SHP77 (cell line): ENCODE measurements at regions not wholly inside any gene's neighbourhood (a gene's known extent, or its start where the extent isn't known, plus 50 kb on each side); places are given as distances from the start of the nearest gene placed in this dataset.
"Not testable (repeated sequence)": the region's sequence is repeated elsewhere in the genome, so short reads cannot be mapped to it uniquely, and the experiment has no call there.

Experiments used
- DNase-seq, 2 experiments: peaks; one replicate each; lab custom pipeline; 2025; lab: John Stamatoyannopoulos, UW

GRCh38 chr13:38147050-38147449 lies 202.6 kb upstream of the UFM1 start:
- no peak for DNase-seq

GRCh38 chr13:38141792-38142191 lies 207.9 kb upstream of the UFM1 start:
- no peak for DNase-seq

- DNase-seq, result no peak
Observed at GRCh38 chr13:38135592-38135991, 214.1 kb upstream of the UFM1 start.

GRCh38 chr13:38121267-38121666 lies 228.4 kb upstream of the UFM1 start:
- DNase-seq, result peak; percentile 77

- no peak for DNase-seq
Observed at GRCh38 chr13:38103851-38104250, 234.3 kb upstream of the TRPC4 start.

GRCh38 chr13:38099751-38100150 lies 230.2 kb upstream of the TRPC4 start:
- DNase-seq, result no peak

GRCh38 chr13:38093425-38093824 lies 223.9 kb upstream of the TRPC4 start:
- DNase-seq, result no peak

GRCh38 chr13:38090913-38091312 lies 221.3 kb upstream of the TRPC4 start:
- no peak for DNase-seq

- no peak for DNase-seq
Observed at GRCh38 chr13:38086721-38087120, 217.1 kb upstream of the TRPC4 start.

GRCh38 chr13:38086013-38086412 lies 216.4 kb upstream of the TRPC4 start:
- no peak for DNase-seq

- no peak for DNase-seq
Observed at GRCh38 chr13:38073931-38074330, 204.4 kb upstream of the TRPC4 start.

- no peak for DNase-seq
Observed at GRCh38 chr13:38072696-38073095, 203.1 kb upstream of the TRPC4 start.

GRCh38 chr13:38071340-38071739 lies 201.8 kb upstream of the TRPC4 start:
- not testable (repeated sequence) for DNase-seq

GRCh38 chr13:38053896-38054295 lies 184.3 kb upstream of the TRPC4 start:
- no peak for DNase-seq

- DNase-seq, result no peak
Observed at GRCh38 chr13:38046049-38046376, 176.4 kb upstream of the TRPC4 start.

GRCh38 chr13:38045278-38046048 lies 175.9 kb upstream of the TRPC4 start:
- DNase-seq, result peak; percentile 5 to 6

GRCh38 chr13:38044067-38044466 lies 174.5 kb upstream of the TRPC4 start:
- no peak for DNase-seq

- no peak for DNase-seq
Observed at GRCh38 chr13:38042771-38043170, 173.2 kb upstream of the TRPC4 start.

GRCh38 chr13:38024431-38024830 lies 154.9 kb upstream of the TRPC4 start:
- DNase-seq, result no peak

- DNase-seq, result no peak
Observed at GRCh38 chr13:38017320-38017719, 147.7 kb upstream of the TRPC4 start.

GRCh38 chr13:38013676-38014075 lies 144.1 kb upstream of the TRPC4 start:
- DNase-seq, result no peak

GRCh38 chr13:38012096-38012495 lies 142.5 kb upstream of the TRPC4 start:
- no peak for DNase-seq

- peak; percentile 27 to 65 for DNase-seq
Observed at GRCh38 chr13:38008636-38009035, 139.1 kb upstream of the TRPC4 start.

- DNase-seq, result peak; percentile 83 to 85
Observed at GRCh38 chr13:38002606-38003005, 133.0 kb upstream of the TRPC4 start.
